Endometrial microvascular endothelial cells (primary cell): ENCODE measurements at regions not wholly inside any gene's neighbourhood (a gene's known extent, or its start where the extent isn't known, plus 50 kb on each side); places are given as distances from the start of the nearest gene placed in this dataset.

ENCODE experiments used
- in situ Hi-C: cut with HindIII; loops from 2 replicates; pipeline ENCODE4 v1.10.0; 2017; ENCODE audit warnings: low sequenced_read_pairs, low pct_unique_long_range_greater_than_20kb; ENCODE audit errors: inconsistent ontology term

- in situ Hi-C loops, result no loop called here
These were observed 299.1 kb upstream of the DUSP10 start for GRCh38 chr1:222040955-222041354.

GRCh38 chr1:222040121-222040805, 298.4 kb upstream of the DUSP10 start:
- in situ Hi-C loops, result no loop called here

- in situ Hi-C loops, result no loop called here
These were observed 297.1 kb upstream of the DUSP10 start for GRCh38 chr1:222038971-222039370.

GRCh38 chr1:222037720-222038119, 295.8 kb upstream of the DUSP10 start:
- in situ Hi-C loops, result no loop called here

GRCh38 chr1:222034790-222035189, 292.9 kb upstream of the DUSP10 start:
- in situ Hi-C loops, result no loop called here

GRCh38 chr1:222033450-222033849, 291.6 kb upstream of the DUSP10 start:
- in situ Hi-C loops, result no loop called here

GRCh38 chr1:222031318-222031717, 289.4 kb upstream of the DUSP10 start:
- in situ Hi-C loops, result no loop called here

- in situ Hi-C loops, result no loop called here
These were observed 286.8 kb upstream of the DUSP10 start for GRCh38 chr1:222028676-222029075.

GRCh38 chr1:222028116-222028515, 286.2 kb upstream of the DUSP10 start:
- in situ Hi-C loops, result no loop called here

GRCh38 chr1:222026280-222026679, 284.4 kb upstream of the DUSP10 start:
- in situ Hi-C loops, result no loop called here

GRCh38 chr1:222023025-222023424, 281.1 kb upstream of the DUSP10 start:
- in situ Hi-C loops, result no loop called here

- in situ Hi-C loops, result no loop called here
These were observed 279.2 kb upstream of the DUSP10 start for GRCh38 chr1:222021129-222021528.

- in situ Hi-C loops, result no loop called here
These were observed 278.7 kb upstream of the DUSP10 start for GRCh38 chr1:222020553-222020952.

GRCh38 chr1:222019029-222019428, 277.1 kb upstream of the DUSP10 start:
- in situ Hi-C loops, result no loop called here

- in situ Hi-C loops, result no loop called here
These were observed 276.2 kb upstream of the DUSP10 start for GRCh38 chr1:222018041-222018440.

GRCh38 chr1:222015686-222016085, 273.8 kb upstream of the DUSP10 start:
- in situ Hi-C loops, result no loop called here

GRCh38 chr1:222014001-222014400, 272.1 kb upstream of the DUSP10 start:
- in situ Hi-C loops, result no loop called here

GRCh38 chr1:222012816-222013215, 270.9 kb upstream of the DUSP10 start:
- in situ Hi-C loops, result no loop called here

- in situ Hi-C loops, result no loop called here
These were observed 268.4 kb upstream of the DUSP10 start for GRCh38 chr1:222010306-222010705.

- in situ Hi-C loops, result no loop called here
These were observed 267.3 kb upstream of the DUSP10 start for GRCh38 chr1:222009105-222009730.

GRCh38 chr1:222006715-222007114, 264.8 kb upstream of the DUSP10 start:
- in situ Hi-C loops, result no loop called here
